GM12878 (cell line): ENCODE measurements at regions not wholly inside any gene's neighbourhood (a gene's known extent, or its start where the extent isn't known, plus 50 kb on each side); places are given as distances from the start of the nearest gene placed in this dataset.
"Not testable (repeated sequence)": the region's sequence is repeated elsewhere in the genome, so short reads cannot be mapped to it uniquely, and the experiment has no call there.

Experiments
- ATAC-seq: fragments of 200-7000 bp; cut with Tn5 transposase; 3 replicates; pipeline ENCODE4 v1.9.1; 2020; ENCODE audit warnings: mild to moderate bottlenecking, moderate library complexity
- BruUV-seq: library from RNA; stranded (reverse); fragments of 400-500 nt; replicated peaks from 2 replicates; lab custom pipeline; 2021; lab: Mats Ljungman, UMichigan
- CTCF ChIA-PET: fragments of 300-600 bp; sonication (Branson Sonifier 250); formaldehyde crosslinking; extraction: SDS; loops from one replicate; lab custom pipeline; 2021; ENCODE audit warnings: inconsistent platforms; lab: Yijun Ruan, JAX
- POLR2A ChIA-PET: fragments of 350-600 bp; formaldehyde crosslinking; extraction: SDS; loops from one replicate; lab custom pipeline; 2021; ENCODE audit warnings: inconsistent platforms; lab: Charles Lee
- RAD21 ChIA-PET: fragments of 300-600 bp; sonication (Branson Sonifier 250); formaldehyde crosslinking; loops from one replicate; lab custom pipeline; 2023; ENCODE audit warnings: antibody characterized with exemption; ENCODE audit not compliant: unreplicated experiment; lab: Charles Lee
- SMC1A ChIA-PET: fragments of 300-600 bp; sonication (Branson Sonifier 250); formaldehyde crosslinking; loops from one replicate; lab custom pipeline; 2023; ENCODE audit not compliant: unreplicated experiment, uncharacterized antibody; lab: Charles Lee
- DNase-seq: peaks from one replicate; pipeline ENCODE4 v3.0.0-alpha.2; 2011; ENCODE audit warnings: low read depth, low spot score
- FAIRE-seq: peaks from 3 replicates; lab custom pipeline; 2011; peaks lifted over from hg19 to GRCh38; lab: Jason Lieb, UNC
- H2AFZ ChIP-seq: 2 replicates; pipeline ENCODE4 v1.6.0; 2011; ENCODE audit warnings: low read depth, low read length, control low read depth; ENCODE audit not compliant: control insufficient read depth
- H3K27ac ChIP-seq: 2 replicates; pipeline ENCODE4 v1.5.1; 2011; ENCODE audit warnings: control low read depth; ENCODE audit not compliant: control insufficient read depth, insufficient read depth
- H3K27me3 ChIP-seq, 2 experiments: replicated peaks in 1 of 2; 2 replicates each; pipeline versions ENCODE4 v1.6.0 to v1.6.1; 2011; ENCODE audit warnings: low read length in 1 of 2; ENCODE audit not compliant: control insufficient read depth in 2 of 2, insufficient read depth in 2 of 2
- H3K36me3 ChIP-seq, 2 experiments: 2 replicates each; pipeline ENCODE4 v1.5.1; 2011; ENCODE audit warnings: low read length in 1 of 2; ENCODE audit not compliant: control insufficient read depth in 2 of 2, insufficient read depth in 2 of 2
- H3K4me1 ChIP-seq: 2 replicates; pipeline ENCODE4 v1.6.1; 2011; ENCODE audit warnings: mild to moderate bottlenecking, low read length, moderate library complexity, mixed read lengths; ENCODE audit not compliant: control insufficient read depth, insufficient read depth
- H3K4me2 ChIP-seq: 2 replicates; pipeline ENCODE4 v1.6.0; 2011; ENCODE audit warnings: control low read depth; ENCODE audit not compliant: control insufficient read depth, insufficient read depth
- H3K4me3 ChIP-seq: fragments of 200-600 bp; sonication (generic); 2 replicates; pipeline ENCODE4 v1.5.1; 2016
- H3K79me2 ChIP-seq: 2 replicates; pipeline ENCODE4 v1.6.0; 2011; ENCODE audit warnings: low read length; ENCODE audit not compliant: control insufficient read depth, insufficient read depth
- H3K9ac ChIP-seq: 2 replicates; pipeline ENCODE4 v1.8.0; 2011; ENCODE audit warnings: low read length, control low read depth, mixed read lengths; ENCODE audit not compliant: control insufficient read depth, insufficient read depth
- H3K9me3 ChIP-seq: replicated peaks from 3 replicates; pipeline ENCODE4 v1.5.1; 2011; ENCODE audit warnings: mild to moderate bottlenecking, low read length; ENCODE audit not compliant: control insufficient read depth, insufficient read depth
- H4K20me1 ChIP-seq: 2 replicates; pipeline ENCODE4 v1.6.0; 2011; ENCODE audit not compliant: control insufficient read depth, insufficient read depth
- ESRRA ChIP-seq: IDR thresholded peaks from 2 replicates; pipeline ENCODE4 v1.6.1; 2012; ENCODE audit warnings: mild to moderate bottlenecking, low read length, improper control_type of control experiment
- MEF2B ChIP-seq: fragments of 450-650 bp; IDR thresholded peaks from 2 replicates; pipeline ENCODE4 v1.6.1; 2018; ENCODE audit warnings: mild to moderate bottlenecking, moderate library complexity; ENCODE audit not compliant: partially characterized antibody, poor library complexity, severe bottlenecking
- WGBS: methylation state at CpG from one replicate; pipeline ENCODE4 v1.1.6; 2016; ENCODE audit warnings: low lambda C conversion rate; ENCODE audit not compliant: insufficient replicate concordance, insufficient coverage; ENCODE audit errors: missing lambda C conversion rate; 5-methylcytosine and 5-hydroxymethylcytosine counted together
- in situ Hi-C: fragments of 300-500 bp; cut with MboI; formaldehyde crosslinking; loops from 9 replicates; pipeline ENCODE4 v1.14.3; 2018; ENCODE audit warnings: mixed read lengths
- intact Hi-C: fragments of 100-400 bp; cut with micrococcal nuclease; formaldehyde crosslinking; loops from one replicate; pipeline ENCODE4 v1.14.2; 2022; ENCODE audit not compliant: unreplicated experiment
- TF ChIP-seq, protein P1 (sequence below), 3 experiments: IDR thresholded peaks in 2 of 3; conservative IDR thresholded peaks in 1 of 3; 2 replicates each; pipeline ENCODE4 v1.5.1; 2011; ENCODE audit warnings: low read depth in 3 of 3, low read length in 3 of 3, mild to moderate bottlenecking in 3 of 3, control low read depth in 2 of 3, moderate library complexity in 2 of 3, inconsistent platforms in 1 of 3, mixed read lengths in 1 of 3; ENCODE audit not compliant: control insufficient read depth in 2 of 3, insufficient read depth in 1 of 3; ENCODE audit errors: extremely low read depth in 1 of 3

DNA sequence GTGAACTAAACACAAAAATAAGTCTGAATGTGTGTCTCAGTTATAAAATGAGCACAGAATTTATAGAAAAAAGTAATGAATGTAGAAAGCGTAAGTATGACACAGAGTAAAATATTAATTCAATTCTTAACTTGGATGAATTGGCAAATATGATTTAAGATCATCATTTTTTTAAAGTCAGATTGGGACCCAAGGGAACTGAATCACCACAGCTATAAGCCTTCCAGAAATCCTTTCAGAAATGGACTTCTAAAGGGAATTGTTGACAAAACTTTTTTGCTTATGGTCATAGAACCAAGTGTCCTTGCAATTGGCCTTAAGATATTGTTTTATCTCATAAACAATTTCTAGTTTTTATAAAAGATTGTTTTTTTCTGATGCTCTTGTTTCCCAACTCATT, 495.1 kb upstream of the DAB2 start:
- TF ChIP-seq, protein P1, sequence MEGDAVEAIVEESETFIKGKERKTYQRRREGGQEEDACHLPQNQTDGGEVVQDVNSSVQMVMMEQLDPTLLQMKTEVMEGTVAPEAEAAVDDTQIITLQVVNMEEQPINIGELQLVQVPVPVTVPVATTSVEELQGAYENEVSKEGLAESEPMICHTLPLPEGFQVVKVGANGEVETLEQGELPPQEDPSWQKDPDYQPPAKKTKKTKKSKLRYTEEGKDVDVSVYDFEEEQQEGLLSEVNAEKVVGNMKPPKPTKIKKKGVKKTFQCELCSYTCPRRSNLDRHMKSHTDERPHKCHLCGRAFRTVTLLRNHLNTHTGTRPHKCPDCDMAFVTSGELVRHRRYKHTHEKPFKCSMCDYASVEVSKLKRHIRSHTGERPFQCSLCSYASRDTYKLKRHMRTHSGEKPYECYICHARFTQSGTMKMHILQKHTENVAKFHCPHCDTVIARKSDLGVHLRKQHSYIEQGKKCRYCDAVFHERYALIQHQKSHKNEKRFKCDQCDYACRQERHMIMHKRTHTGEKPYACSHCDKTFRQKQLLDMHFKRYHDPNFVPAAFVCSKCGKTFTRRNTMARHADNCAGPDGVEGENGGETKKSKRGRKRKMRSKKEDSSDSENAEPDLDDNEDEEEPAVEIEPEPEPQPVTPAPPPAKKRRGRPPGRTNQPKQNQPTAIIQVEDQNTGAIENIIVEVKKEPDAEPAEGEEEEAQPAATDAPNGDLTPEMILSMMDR (IDR thresholded peaks at IDR 0.05 in 2 of 3, conservative IDR thresholded peaks at IDR 0.05 in 1 of 3; ENCODE audit: control insufficient read depth in 2 of 3, extremely low read depth in 1 of 3, insufficient read depth in 1 of 3, low read depth in 3 of 3, low read length in 3 of 3) = no peak
- no peak for TF ChIP-seq MEF2B
- CTCF ChIA-PET = no interaction called here
- intact Hi-C loops = no loop called here
- H3K9me3 ChIP-seq = no peaks in the 10 kb centered on the region
- no peak overlapping the region for H3K4me2 ChIP-seq
- FAIRE-seq = no peak
- no peak overlapping the region for H2AFZ ChIP-seq
- 95% methylated on average over 1 of the region's 1 CpG for WGBS
- SMC1A ChIA-PET = no interaction called here
- no peak for ATAC-seq
- no peak overlapping the region for H3K9ac ChIP-seq
- no peaks in the 10 kb centered on the region for H3K27me3 ChIP-seq
- H4K20me1 ChIP-seq = no peaks in the 10 kb centered on the region
- H3K36me3 ChIP-seq = no peaks in the 10 kb centered on the region
- no peak for DNase-seq
- no peak overlapping the region for H3K27ac ChIP-seq
- no peaks in the 10 kb centered on the region for H3K4me1 ChIP-seq
- no peak overlapping the region for H3K4me3 ChIP-seq
- H3K79me2 ChIP-seq = no peaks in the 10 kb centered on the region
- in situ Hi-C loops = no loop called here
- RAD21 ChIA-PET = no interaction called here
- POLR2A ChIA-PET = no interaction called here
- no TSS peak for BruUV-seq

- FAIRE-seq (no peak), DNase-seq (no peak), ATAC-seq (no peak)
- Histone ChIP-seq H3K27me3 (no peaks in the 10 kb centered on the region), H2AFZ (no peak overlapping the region), H3K36me3 (no peaks in the 10 kb centered on the region), H3K9ac (no peak overlapping the region), H3K4me3 (no peak overlapping the region), H3K9me3 (no peaks in the 10 kb centered on the region), H3K27ac (no peak overlapping the region), H3K4me1 (no peaks in the 10 kb centered on the region), H3K79me2 (no peaks in the 10 kb centered on the region), H4K20me1 (no peaks in the 10 kb centered on the region), H3K4me2 (no peak overlapping the region)
- ChIA-PET SMC1A (interaction anchor here (0.6 to 1.0 kb wide), 2 partner anchors 170 to 333 kb away, joined by 3 read pairs; no protein-coding TSS in a partner anchor), RAD21 (no interaction called here), POLR2A (no interaction called here), CTCF (no interaction called here)
- intact Hi-C loops = no loop called here
- TF ChIP-seq ESRRA = no peak
- no TSS peak for BruUV-seq
- in situ Hi-C loops = no loop called here
Observed at GRCh38 chr5:39912906-39913305, 488.1 kb upstream of the DAB2 start.

GRCh38 chr5:39907267-39907951, 482.6 kb upstream of the DAB2 start:
- SMC1A ChIA-PET, H2AFZ ChIP-seq, ATAC-seq, H3K4me2 ChIP-seq, BruUV-seq, H4K20me1 ChIP-seq, DNase-seq, FAIRE-seq, intact Hi-C loops, H3K9ac ChIP-seq, H3K36me3 ChIP-seq, in situ Hi-C loops, H3K79me2 ChIP-seq, H3K4me3 ChIP-seq, RAD21 ChIA-PET, H3K9me3 ChIP-seq, POLR2A ChIA-PET, H3K27me3 ChIP-seq, H3K4me1 ChIP-seq, H3K27ac ChIP-seq, CTCF ChIA-PET: not testable (repeated sequence)
- WGBS = 44% methylated on average over 19 of the region's 19 CpGs
